GM19193 (cell line): ENCODE measurements at regions not wholly inside any gene's neighbourhood (a gene's known extent, or its start where the extent isn't known, plus 50 kb on each side); places are given as distances from the start of the nearest gene placed in this dataset.

Experiments
- POLR2A ChIP-seq: IDR thresholded peaks from 4 replicates; pipeline ENCODE4 v1.6.1; 2011; ENCODE audit not compliant: insufficient read depth, insufficient read length; ENCODE audit errors: extremely low read depth

- TF ChIP-seq POLR2A = no peak
Measured at GRCh38 chr4:110850461-110851442, 227.9 kb upstream of the PITX2 start.

DNA sequence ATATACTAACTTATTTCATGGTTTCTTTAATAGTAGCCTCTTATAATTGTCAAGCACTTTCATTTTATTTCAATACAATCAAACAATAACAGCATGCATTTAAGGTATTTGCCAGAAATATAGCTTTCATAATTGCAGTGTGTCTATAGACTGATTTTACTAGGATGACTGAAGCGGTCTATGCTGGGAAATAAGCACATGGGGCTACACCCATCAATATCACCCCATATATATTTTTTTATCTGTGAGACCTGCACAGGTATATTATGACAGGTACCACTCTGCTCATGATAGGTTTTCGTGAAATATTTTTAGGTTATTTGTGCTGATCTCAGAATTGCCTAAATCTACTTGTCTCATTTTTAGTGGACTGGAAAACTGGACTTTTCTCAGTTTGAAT is 229.1 kb upstream of the PITX2 start:
- TF ChIP-seq POLR2A = no peak

DNA sequence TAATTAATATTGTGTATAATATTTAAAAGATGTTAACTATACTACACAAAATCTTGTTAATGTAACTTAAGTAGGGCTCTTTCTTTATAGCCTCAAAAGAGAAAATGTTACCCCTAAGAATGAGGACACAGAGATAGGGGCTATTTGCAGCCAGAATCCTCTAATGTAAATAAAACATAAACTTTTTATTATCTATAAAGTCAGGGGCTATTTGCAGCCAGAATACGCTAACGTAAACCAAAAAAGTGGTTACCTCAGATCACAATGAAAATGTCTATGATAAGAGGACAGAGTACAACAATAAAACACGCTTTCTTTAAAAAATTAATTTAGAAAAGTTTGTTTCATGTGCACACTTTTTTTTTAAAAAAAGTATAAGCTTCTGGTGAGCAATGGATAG is 229.9 kb upstream of the PITX2 start:
- no peak for TF ChIP-seq POLR2A

- no peak for TF ChIP-seq POLR2A
Measured at GRCh38 chr4:110853242-110853641, 230.4 kb upstream of the PITX2 start.

GRCh38 chr4:110854021-110854678 is 231.3 kb upstream of the PITX2 start:
- TF ChIP-seq POLR2A = no peak

GRCh38 chr4:110860125-110860524 is 237.2 kb upstream of the PITX2 start:
- TF ChIP-seq POLR2A = no peak

- no peak for TF ChIP-seq POLR2A
Measured at GRCh38 chr4:110860901-110861300, 238.0 kb upstream of the PITX2 start.

DNA sequence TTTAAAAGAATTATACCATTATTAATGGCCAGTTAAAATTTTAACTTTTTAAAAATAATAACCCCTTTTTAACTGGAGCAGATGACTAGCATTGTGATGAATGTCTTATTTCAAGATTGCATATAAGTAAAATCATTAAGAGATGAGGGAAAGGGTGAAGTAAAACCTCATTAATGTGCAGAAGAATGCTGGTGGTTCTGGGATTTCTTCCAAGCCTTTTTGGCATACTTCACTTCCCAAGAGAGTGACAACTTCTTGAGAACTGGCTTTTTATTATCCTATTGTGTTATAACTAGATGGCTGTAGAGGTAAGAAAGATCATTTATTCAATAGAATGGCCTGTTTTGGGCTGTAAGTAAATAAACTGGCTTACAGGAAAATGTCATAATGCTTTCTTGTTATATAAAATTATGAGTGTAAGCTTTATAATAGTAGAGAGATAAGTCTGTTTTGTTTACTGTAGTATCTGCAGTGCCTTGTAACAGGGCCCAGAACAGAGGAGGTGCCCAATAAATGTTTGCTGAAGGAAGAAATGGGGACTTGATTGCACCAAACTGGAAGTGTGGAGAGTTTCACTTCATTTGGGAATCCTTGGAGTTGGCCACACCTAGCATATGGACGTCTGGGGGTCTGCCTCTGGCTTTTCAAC is 242.9 kb upstream of the PITX2 start:
- no peak for TF ChIP-seq POLR2A

DNA sequence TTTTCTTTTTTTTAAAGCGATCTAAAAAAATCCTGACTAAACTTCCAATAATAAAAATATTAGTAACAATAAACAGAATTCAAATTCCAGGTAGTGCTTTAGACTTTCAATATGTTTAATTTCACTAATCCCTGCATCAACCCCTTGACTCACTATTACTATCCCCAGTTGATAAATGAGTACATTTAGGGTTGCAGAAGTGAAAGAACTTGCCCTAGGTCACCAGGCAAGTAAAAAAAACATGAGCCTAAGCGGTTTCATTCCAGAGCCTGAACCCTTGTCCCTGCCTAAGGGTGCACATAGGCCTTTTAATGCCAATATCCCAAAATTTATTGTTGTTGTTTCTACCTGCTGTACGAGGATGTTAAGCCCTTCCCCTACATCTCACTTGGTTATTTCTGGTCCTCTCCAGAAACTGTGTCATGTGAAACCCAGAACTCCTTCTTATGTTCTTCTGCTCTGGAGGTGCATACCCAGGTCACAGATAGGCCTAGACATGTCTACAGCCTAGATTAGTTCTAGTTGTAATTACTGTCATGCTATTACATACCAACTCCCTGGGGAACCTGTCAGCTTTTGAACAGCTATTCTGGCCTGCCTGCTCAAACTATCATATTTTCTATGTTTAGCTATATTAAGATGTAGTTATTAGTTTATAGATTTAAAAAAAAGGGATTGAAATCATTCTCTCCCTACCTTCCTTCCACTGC is 244.5 kb upstream of the PITX2 start:
- no peak for TF ChIP-seq POLR2A

GRCh38 chr4:110867981-110868720 is 245.3 kb upstream of the PITX2 start:
- no peak for TF ChIP-seq POLR2A

- no peak for TF ChIP-seq POLR2A
Measured at GRCh38 chr4:110869114-110869513, 246.2 kb upstream of the PITX2 start.

GRCh38 chr4:110869862-110870572 is 247.1 kb upstream of the PITX2 start:
- TF ChIP-seq POLR2A = no peak

GRCh38 chr4:110876866-110877265 is 254.0 kb upstream of the PITX2 start:
- TF ChIP-seq POLR2A = no peak
